H1 (cell line): ENCODE measurements at regions not wholly inside any gene's neighbourhood (a gene's known extent, or its start where the extent isn't known, plus 50 kb on each side); places are given as distances from the start of the nearest gene placed in this dataset.

Experiments
- CTCF ChIA-PET: fragments of 300-600 bp; sonication (Branson Sonifier 250); formaldehyde crosslinking; loops from one replicate; lab custom pipeline; 2021; ENCODE audit not compliant: partially characterized antibody; lab: Charles Lee
- POLR2A ChIA-PET: fragments of 300-600 bp; sonication (Branson Sonifier 250); formaldehyde crosslinking; loops from one replicate; lab custom pipeline; 2021; ENCODE audit warnings: inconsistent platforms; ENCODE audit not compliant: partially characterized antibody; lab: Charles Lee
- DNase-seq, 2 experiments: peaks; one replicate each; pipeline versions ENCODE4 v3.0.0 to v3.0.0-alpha.2; 2010 to 2022; ENCODE audit warnings: low spot score in 2 of 2, low read depth in 1 of 2, mixed read lengths in 1 of 2
- FAIRE-seq: peaks from 2 replicates; lab custom pipeline; 2011; peaks lifted over from hg19 to GRCh38; lab: Jason Lieb, UNC
- H2AFZ ChIP-seq: 2 replicates; pipeline ENCODE4 v1.8.1; 2012; ENCODE audit warnings: low read length, inconsistent platforms
- H2AK5ac ChIP-seq: 2 replicates; pipeline ENCODE4 v1.6.1; 2013; ENCODE audit warnings: low read depth, low read length
- H2BK120ac ChIP-seq: replicated peaks from 2 replicates; pipeline ENCODE3; 2013; ENCODE audit warnings: low read depth, low read length, inconsistent platforms
- H2BK12ac ChIP-seq: 2 replicates; pipeline ENCODE4 v1.6.1; 2013; ENCODE audit warnings: low read depth, low read length
- H2BK15ac ChIP-seq: 2 replicates; pipeline ENCODE4 v1.6.1; 2013; ENCODE audit warnings: low read length
- H2BK20ac ChIP-seq: 2 replicates; pipeline ENCODE4 v1.6.1; 2013; ENCODE audit warnings: low read length
- H2BK5ac ChIP-seq: 2 replicates; pipeline ENCODE4 v1.6.1; 2013; ENCODE audit warnings: low read depth, low read length
- H3K14ac ChIP-seq: 2 replicates; pipeline ENCODE4 v1.6.1; 2013; ENCODE audit warnings: inconsistent platforms; ENCODE audit not compliant: insufficient read length
- H3K18ac ChIP-seq: 2 replicates; pipeline ENCODE4 v1.6.1; 2013; ENCODE audit warnings: low read length; ENCODE audit errors: extremely low read depth
- H3K23ac ChIP-seq: 2 replicates; pipeline ENCODE4 v1.6.1; 2013; ENCODE audit warnings: inconsistent platforms; ENCODE audit not compliant: insufficient read length
- H3K23me2 ChIP-seq: 2 replicates; pipeline ENCODE4 v1.6.1; 2013; ENCODE audit warnings: low read depth, low read length
- H3K27ac ChIP-seq: 2 replicates; pipeline ENCODE4 v1.6.1; 2011; ENCODE audit warnings: low read depth, low read length, inconsistent platforms
- H3K27me3 ChIP-seq, 4 experiments: replicated peaks in 1 of 4; 1 replicate in 1 of 4; 2 replicates in 3 of 4; pipeline versions ENCODE4 v1.6.1 to v1.8.1; 2011 to 2013; ENCODE audit warnings: low read length in 3 of 4, mild to moderate bottlenecking in 3 of 4, inconsistent platforms in 2 of 4, mixed read lengths in 2 of 4, moderate library complexity in 1 of 4; ENCODE audit not compliant: control insufficient read depth in 3 of 4, insufficient read depth in 3 of 4; ENCODE audit errors: extremely low read depth in 1 of 4
- H3K36me3 ChIP-seq, 4 experiments: 2 replicates each; pipeline versions ENCODE4 v1.6.1 to v1.8.1; 2011 to 2013; ENCODE audit warnings: mild to moderate bottlenecking in 4 of 4, low read length in 3 of 4, moderate library complexity in 2 of 4, control low read depth in 1 of 4, inconsistent platforms in 1 of 4; ENCODE audit not compliant: insufficient read depth in 4 of 4, control insufficient read depth in 2 of 4
- H3K4ac ChIP-seq: replicated peaks from 2 replicates; pipeline ENCODE3; 2013; ENCODE audit warnings: low read length, low read depth, mixed read lengths, inconsistent platforms; ENCODE audit not compliant: insufficient read length
- H3K4me1 ChIP-seq, 4 experiments: replicated peaks in 1 of 4; 1 replicate in 1 of 4; 2 replicates in 3 of 4; pipeline versions ENCODE4 v1.6.1 to v1.8.1; 2011 to 2013; ENCODE audit warnings: low read length in 3 of 4, inconsistent platforms in 2 of 4, mixed read lengths in 1 of 4; ENCODE audit not compliant: insufficient read depth in 4 of 4, control insufficient read depth in 3 of 4
- H3K4me2 ChIP-seq, 2 experiments: 2 replicates each; pipeline versions ENCODE4 v1.6.1 to v1.8.1; 2011 to 2013; ENCODE audit warnings: low read depth in 2 of 2, low read length in 2 of 2, control low read depth in 1 of 2, inconsistent platforms in 1 of 2, mild to moderate bottlenecking in 1 of 2; ENCODE audit not compliant: insufficient read depth in 1 of 2
- H3K4me3 ChIP-seq, 4 experiments: fragments of 200-600, 300-600 bp in 1 of 4; sonication (generic), shearing (Covaris generic), sonication (Bioruptor Twin) in 1 of 4; 2 replicates each; pipeline versions ENCODE4 v1.5.1 to v1.8.1; 2011 to 2016; ENCODE audit warnings: low read length in 4 of 4, low read depth in 3 of 4, control low read depth in 2 of 4, inconsistent platforms in 2 of 4, mild to moderate bottlenecking in 2 of 4, mixed read lengths in 1 of 4, moderate library complexity in 1 of 4; ENCODE audit not compliant: insufficient read depth in 2 of 4; ENCODE audit errors: extremely low read depth in 1 of 4
- H3K56ac ChIP-seq: replicated peaks from 2 replicates; pipeline ENCODE3; 2013; ENCODE audit warnings: low read depth, mild to moderate bottlenecking, mixed read lengths, low read length, inconsistent platforms; ENCODE audit not compliant: insufficient read length
- H3K79me1 ChIP-seq: 2 replicates; pipeline ENCODE4 v1.6.1; 2013; ENCODE audit warnings: low read depth, low read length, control low read depth
- H3K79me2 ChIP-seq, 2 experiments: 2 replicates each; pipeline versions ENCODE4 v1.6.1 to v1.8.1; 2012 to 2013; ENCODE audit warnings: low read length in 2 of 2, mild to moderate bottlenecking in 2 of 2, inconsistent platforms in 1 of 2; ENCODE audit not compliant: insufficient read depth in 2 of 2, control insufficient read depth in 1 of 2
- H3K9ac ChIP-seq, 4 experiments: replicated peaks in 1 of 4; 1 replicate in 1 of 4; 2 replicates in 3 of 4; pipeline versions ENCODE4 v1.6.1 to v1.8.1; 2011 to 2013; ENCODE audit warnings: low read depth in 3 of 4, low read length in 3 of 4, control low read depth in 2 of 4, mild to moderate bottlenecking in 2 of 4, moderate library complexity in 2 of 4, inconsistent platforms in 1 of 4; ENCODE audit errors: extremely low read depth in 1 of 4
- H3K9me3 ChIP-seq, 2 experiments: 2 replicates each; pipeline versions ENCODE4 v1.6.1 to v1.8.1; 2012 to 2013; ENCODE audit warnings: mild to moderate bottlenecking in 2 of 2, moderate library complexity in 2 of 2, control low read depth in 1 of 2, inconsistent platforms in 1 of 2, low read depth in 1 of 2, low read length in 1 of 2, mixed read lengths in 1 of 2; ENCODE audit not compliant: insufficient read depth in 2 of 2
- H4K20me1 ChIP-seq, 2 experiments: replicated peaks in 1 of 2; 2 replicates each; pipeline versions ENCODE3 to v1.8.1; 2011 to 2013; ENCODE audit warnings: inconsistent platforms in 2 of 2, low read length in 2 of 2, mild to moderate bottlenecking in 1 of 2; ENCODE audit not compliant: insufficient read depth in 2 of 2, control insufficient read depth in 1 of 2
- H4K5ac ChIP-seq: 2 replicates; pipeline ENCODE4 v1.6.1; 2013; ENCODE audit warnings: low read length, low read depth, mixed read lengths, inconsistent platforms; ENCODE audit not compliant: insufficient read length
- H4K8ac ChIP-seq: 2 replicates; pipeline ENCODE4 v1.8.0; 2013; ENCODE audit warnings: mild to moderate bottlenecking, moderate library complexity, low read length, inconsistent platforms; ENCODE audit not compliant: insufficient read depth; ENCODE audit errors: extremely low read depth
- H4K91ac ChIP-seq: replicated peaks from 2 replicates; pipeline ENCODE3; 2013; ENCODE audit warnings: low read length, mixed read lengths, inconsistent platforms; ENCODE audit not compliant: insufficient read length
- ATF3 ChIP-seq: IDR thresholded peaks from 2 replicates; pipeline ENCODE4 v1.6.1; 2011; ENCODE audit warnings: low read depth, mild to moderate bottlenecking, low read length; ENCODE audit not compliant: insufficient read depth
- CBX5 ChIP-seq: fragments of 300-800, 300-1000 bp; sonication (generic); IDR thresholded peaks from 2 replicates; pipeline ENCODE4 v1.7.1; 2016; ENCODE audit warnings: antibody characterized with exemption, low read length, low read depth
- CTCF ChIP-seq, 3 experiments: IDR thresholded peaks; 1 replicate in 2 of 3; 2 replicates in 1 of 3; pipeline versions ENCODE4 v1.5.1 to v1.6.1; 2011; ENCODE audit warnings: low read length in 3 of 3, mild to moderate bottlenecking in 3 of 3, inconsistent platforms in 2 of 3, low read depth in 1 of 3, moderate library complexity in 1 of 3; ENCODE audit not compliant: insufficient read depth in 1 of 3; ENCODE audit errors: control extremely low read depth in 1 of 3
- EP300 ChIP-seq, 2 experiments: IDR thresholded peaks; 1 replicate in 1 of 2; 2 replicates in 1 of 2; pipeline ENCODE4 v1.6.1; 2011 to 2012; ENCODE audit warnings: low read depth in 2 of 2, low read length in 2 of 2, mild to moderate bottlenecking in 2 of 2, borderline replicate concordance in 1 of 2, inconsistent platforms in 1 of 2, moderate library complexity in 1 of 2
- FOSL1 ChIP-seq: IDR thresholded peaks from 2 replicates; pipeline ENCODE4 v1.6.1; 2011; ENCODE audit warnings: mild to moderate bottlenecking, low read depth, low read length, moderate library complexity; ENCODE audit not compliant: insufficient read depth
- KDM5A ChIP-seq: fragments of 200-600 bp; IDR thresholded peaks from 2 replicates; pipeline ENCODE4 v1.7.1; 2012; ENCODE audit warnings: mild to moderate bottlenecking, low read length, inconsistent platforms, mixed read lengths
- NANOG ChIP-seq: IDR thresholded peaks from 2 replicates; pipeline ENCODE4 v1.6.1; 2011; ENCODE audit warnings: low read length, low read depth, mild to moderate bottlenecking, inconsistent platforms; ENCODE audit not compliant: insufficient read depth, poor library complexity, severe bottlenecking
- SIRT6 ChIP-seq: IDR thresholded peaks from one replicate; pipeline ENCODE4 v1.7.1; 2012; ENCODE audit warnings: low read length, inconsistent platforms
- TCF12 ChIP-seq: IDR thresholded peaks from 2 replicates; pipeline ENCODE4 v1.6.1; 2011; ENCODE audit warnings: low read depth, mild to moderate bottlenecking, low read length
- TEAD4 ChIP-seq: IDR thresholded peaks from 2 replicates; pipeline ENCODE4 v1.6.1; 2012; ENCODE audit warnings: low read depth, low read length, inconsistent platforms, mixed read lengths
- YY1 ChIP-seq: IDR thresholded peaks from 2 replicates; pipeline ENCODE4 v1.6.1; 2011; ENCODE audit warnings: low read depth, mild to moderate bottlenecking, low read length
- ZNF274 ChIP-seq: IDR thresholded peaks from 2 replicates; pipeline ENCODE4 v1.7.0; 2012; ENCODE audit warnings: low read length, borderline replicate concordance; ENCODE audit errors: extremely low read depth
- WGBS, 2 experiments: shearing (Covaris generic) in 1 of 2; methylation state at CpG; one replicate each; pipeline versions ENCODE4 v1.1.6 to v1.1.7; 2013 to 2015; ENCODE audit warnings: low lambda C conversion rate in 2 of 2, mixed read lengths in 2 of 2, inconsistent platforms in 1 of 2, low coverage in 1 of 2, missing lambda C conversion rate in 1 of 2; ENCODE audit not compliant: insufficient replicate concordance in 2 of 2, insufficient coverage in 1 of 2, insufficient read length in 1 of 2; ENCODE audit errors: extremely low coverage in 1 of 2, missing lambda C conversion rate in 1 of 2; 5-methylcytosine and 5-hydroxymethylcytosine counted together

- Histone ChIP-seq H3K23ac (no peak overlapping the region), H4K91ac (no peak overlapping the region), H2BK12ac (no peak overlapping the region), H3K36me3 (no peaks in the 10 kb centered on the region), H2AK5ac (no peak overlapping the region), H3K27me3 (no peaks in the 10 kb centered on the region), H3K79me2 (no peaks in the 10 kb centered on the region), H4K8ac (no peak overlapping the region), H2BK5ac (no peak overlapping the region), H3K23me2 (no peaks in the 10 kb centered on the region; the same call in 1 of the 2 replicates), H2BK120ac (no peak overlapping the region), H3K27ac (no peak overlapping the region), H3K79me1 (no peaks in the 10 kb centered on the region), H3K9ac (no peak overlapping the region), H2BK15ac (no peak overlapping the region), H3K18ac (no peak overlapping the region), H3K4me3 (no peak overlapping the region), H3K56ac (no peak overlapping the region), H3K4me1 (no peaks in the 10 kb centered on the region; a peak in 1 of 7 replicates), H3K14ac (no peak overlapping the region), H3K4ac (no peak overlapping the region), H4K5ac (no peak overlapping the region), H4K20me1 (no peaks in the 10 kb centered on the region), H2AFZ (no peak overlapping the region), H2BK20ac (no peak overlapping the region), H3K4me2 (no peak overlapping the region), H3K9me3 (no peaks in the 10 kb centered on the region)
- ChIA-PET POLR2A (no interaction called here), CTCF (interaction anchor here (0.6 to 1.1 kb wide), 2 partner anchors 10 to 284 kb away, joined by 3 read pairs; no protein-coding TSS in a partner anchor)
- DNase-seq, result no peak
- 83% methylated on average over 2 of the region's 2 CpGs; no CpG with 5 or more reads in 1 of the 2 experiments for WGBS, 2 experiments
- no peak for FAIRE-seq
- no peak for TF ChIP-seq TEAD4
- no peak for TF ChIP-seq CBX5
- TF ChIP-seq KDM5A, result no peak
- TF ChIP-seq EP300 (IDR thresholded peaks at IDR 0.05; ENCODE audit: borderline replicate concordance in 1 of 2, low read depth in 2 of 2, low read length in 2 of 2), result no peak
- TF ChIP-seq CTCF (IDR thresholded peaks at IDR 0.05; ENCODE audit: control extremely low read depth in 1 of 3, insufficient read depth in 1 of 3, low read depth in 1 of 3, low read length in 3 of 3), result no peak
- no peak for TF ChIP-seq YY1
- no peak for TF ChIP-seq TCF12
- no peak for TF ChIP-seq ZNF274
- TF ChIP-seq SIRT6, result no peak
- TF ChIP-seq ATF3, result no peak
- no peak for TF ChIP-seq NANOG
- no peak for TF ChIP-seq FOSL1
These were observed 379.2 kb downstream of the GRIN2B start for GRCh38 chr12:13602172-13602571.
